ENCODE measurements at regions not wholly inside any gene's neighbourhood (a gene's known extent, or its start where the extent isn't known, plus 50 kb on each side); places are given as distances from the start of the nearest gene placed in this dataset.

DNA sequence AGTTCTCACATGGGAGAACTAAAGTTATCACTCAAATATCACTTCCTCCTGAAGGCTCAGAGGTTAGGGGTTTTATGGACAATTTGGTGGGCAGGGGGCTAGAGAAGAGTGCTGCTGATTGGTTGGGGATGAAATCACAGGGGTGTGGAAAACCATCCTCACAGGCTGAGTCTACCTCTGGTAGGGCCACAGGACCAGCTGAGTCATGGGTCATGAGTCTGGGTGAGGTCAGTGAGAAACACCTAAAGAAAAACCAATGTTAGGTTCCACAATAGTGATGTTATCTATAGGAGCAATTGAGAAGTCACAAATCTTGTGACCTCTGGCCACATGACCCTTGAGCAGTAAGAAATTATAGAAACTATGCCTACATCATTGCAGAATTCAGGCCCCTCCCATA is 203.3 kb upstream of the TARS1 start:
- CTCF ChIA-PET: no interaction called here
- no peaks in the 10 kb centered on the region for H3K9me3 Mint-ChIP-seq (ENCODE audit: low read depth, unreplicated experiment)
- no peak for TF ChIP-seq CTCF (IDR thresholded peaks at IDR 0.05; ENCODE audit: unreplicated experiment)
- H3K4me3 Mint-ChIP-seq (ENCODE audit: low read depth, unreplicated experiment): no peak overlapping the region
- no peaks in the 10 kb centered on the region for H3K4me1 Mint-ChIP-seq (ENCODE audit: low read depth, unreplicated experiment)
- no peak for DNase-seq
- no peaks in the 10 kb centered on the region for H3K27me3 Mint-ChIP-seq (ENCODE audit: unreplicated experiment)
- H3K27ac Mint-ChIP-seq (ENCODE audit: unreplicated experiment): no peak overlapping the region
- H3K36me3 Mint-ChIP-seq (ENCODE audit: insufficient read depth, unreplicated experiment): no peaks in the 10 kb centered on the region
- intact Hi-C loops (cut with micrococcal nuclease; ENCODE audit: unreplicated experiment): no loop called here
- no TSS peak for BruUV-seq (replicated peaks)

- TF ChIP-seq CTCF (IDR thresholded peaks at IDR 0.05; ENCODE audit: unreplicated experiment): no peak
- no peak overlapping the region for H3K27ac Mint-ChIP-seq (ENCODE audit: unreplicated experiment)
Measured at GRCh38 chr5:33238826-33239695, 201.7 kb upstream of the TARS1 start.

DNA sequence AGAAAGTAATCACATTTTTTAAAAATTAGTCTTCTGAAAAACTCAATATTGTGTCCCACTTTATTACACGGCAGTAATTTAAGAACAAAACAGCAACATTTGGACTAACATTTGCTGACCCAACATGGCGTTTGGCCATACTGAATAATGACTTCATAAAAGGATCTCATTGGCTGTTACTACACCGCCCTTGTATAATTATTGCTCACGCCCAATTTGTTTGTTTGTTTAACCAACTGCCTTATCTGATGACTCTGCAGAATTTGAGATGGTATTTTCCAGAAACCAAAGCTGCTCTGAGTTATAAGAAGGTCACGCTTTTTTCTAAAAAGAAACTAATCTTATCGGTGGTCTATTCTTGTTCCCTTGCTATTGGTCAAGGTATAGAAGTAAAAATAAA is 200.2 kb upstream of the TARS1 start:
- H3K4me1 Mint-ChIP-seq (ENCODE audit: low read depth, unreplicated experiment): no peaks in the 10 kb centered on the region
- no peaks in the 10 kb centered on the region for H3K9me3 Mint-ChIP-seq (ENCODE audit: low read depth, unreplicated experiment)
- intact Hi-C loops (cut with micrococcal nuclease; ENCODE audit: unreplicated experiment): no loop called here
- no peaks in the 10 kb centered on the region for H3K27me3 Mint-ChIP-seq (ENCODE audit: unreplicated experiment)
- no TSS peak for BruUV-seq (replicated peaks)
- no peaks in the 10 kb centered on the region for H3K36me3 Mint-ChIP-seq (ENCODE audit: insufficient read depth, unreplicated experiment)
- no peak overlapping the region for H3K4me3 Mint-ChIP-seq (ENCODE audit: low read depth, unreplicated experiment)
- no peak for TF ChIP-seq CTCF (IDR thresholded peaks at IDR 0.05; ENCODE audit: unreplicated experiment)
- CTCF ChIA-PET: no interaction called here
- no peak overlapping the region for H3K27ac Mint-ChIP-seq (ENCODE audit: unreplicated experiment)
- DNase-seq: no peak

More at GRCh38 chr5:33238826-33239695, 201.7 kb upstream of the TARS1 start:
- Mint-ChIP-seq H3K4me3 (ENCODE audit: low read depth, unreplicated experiment) (no peak overlapping the region), H3K9me3 (ENCODE audit: low read depth, unreplicated experiment) (no peaks in the 10 kb centered on the region), H3K27me3 (ENCODE audit: unreplicated experiment) (no peaks in the 10 kb centered on the region), H3K36me3 (ENCODE audit: insufficient read depth, unreplicated experiment) (no peaks in the 10 kb centered on the region), H3K4me1 (ENCODE audit: low read depth, unreplicated experiment) (no peaks in the 10 kb centered on the region)
- BruUV-seq (replicated peaks): no TSS peak
- intact Hi-C loops (cut with micrococcal nuclease; ENCODE audit: unreplicated experiment): no loop called here
- CTCF ChIA-PET: no interaction called here
- no peak for DNase-seq

- TF ChIP-seq CTCF (IDR thresholded peaks at IDR 0.05; ENCODE audit: unreplicated experiment): no peak
- Mint-ChIP-seq H3K27me3 (ENCODE audit: unreplicated experiment) (no peaks in the 10 kb centered on the region), H3K4me3 (ENCODE audit: low read depth, unreplicated experiment) (no peak overlapping the region), H3K4me1 (ENCODE audit: low read depth, unreplicated experiment) (no peaks in the 10 kb centered on the region), H3K27ac (ENCODE audit: unreplicated experiment) (no peak overlapping the region), H3K9me3 (ENCODE audit: low read depth, unreplicated experiment) (no peaks in the 10 kb centered on the region), H3K36me3 (ENCODE audit: insufficient read depth, unreplicated experiment) (no peaks in the 10 kb centered on the region)
- BruUV-seq (replicated peaks): no TSS peak
- intact Hi-C loops (cut with micrococcal nuclease; ENCODE audit: unreplicated experiment): no loop called here
- CTCF ChIA-PET: no interaction called here
- no peak for DNase-seq
Measured at GRCh38 chr5:33241802-33242201, 199.0 kb upstream of the TARS1 start.
